ENCODE measurements at regions not wholly inside any gene's neighbourhood (a gene's known extent, or its start where the extent isn't known, plus 50 kb on each side); places are given as distances from the start of the nearest gene placed in this dataset.

DNA sequence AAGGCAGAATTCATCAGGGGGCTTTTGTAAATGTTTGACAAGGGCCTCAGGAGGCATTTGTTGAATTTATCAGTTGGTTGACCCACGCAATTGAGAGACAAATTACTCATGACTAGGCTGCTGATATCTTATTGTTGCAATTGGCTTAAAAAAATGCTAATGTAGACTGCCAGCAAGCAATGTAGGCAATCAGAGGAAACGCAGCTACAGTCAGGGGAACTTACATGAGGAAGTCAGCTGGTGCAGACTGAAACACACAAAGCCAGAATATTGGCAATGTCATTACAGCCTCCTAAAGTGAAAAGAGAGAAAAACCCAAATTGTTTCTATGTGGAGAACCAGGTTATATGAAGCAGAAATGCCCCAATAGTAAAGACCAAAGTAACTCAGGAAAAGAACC, 83.9 kb downstream of the EIF1AY start:
- CTCF ChIA-PET (ENCODE audit: partially characterized antibody) = no interaction called here
- no peak overlapping the region for H3K4me3 ChIP-seq (ENCODE audit: extremely low read depth in 1 of 4, insufficient read depth in 2 of 4, low read depth in 3 of 4, low read length in 4 of 4)
- H3K4me2 ChIP-seq (ENCODE audit: insufficient read depth in 1 of 2, low read depth in 2 of 2, low read length in 2 of 2) = no peak overlapping the region
- peaks cover 13 to 50% of the 10 kb centered on the region in 2 experiments; a peak in 3 of 4 replicates for H3K9me3 ChIP-seq (ENCODE audit: insufficient read depth in 2 of 2, low read depth in 1 of 2, low read length in 1 of 2)
- H4K5ac ChIP-seq (ENCODE audit: insufficient read length, low read depth, low read length) = no peak overlapping the region
- H3K23ac ChIP-seq (ENCODE audit: insufficient read length) = no peak overlapping the region
- POLR2A ChIA-PET (ENCODE audit: partially characterized antibody) = no interaction called here
- H3K36me3 ChIP-seq (ENCODE audit: control insufficient read depth in 2 of 4, insufficient read depth in 4 of 4, low read length in 3 of 4) = no peaks in the 10 kb centered on the region
- no peak overlapping the region for H3K18ac ChIP-seq (ENCODE audit: extremely low read depth, low read length)
- FAIRE-seq (no peak), DNase-seq (ENCODE audit: low read depth in 1 of 2, low spot score in 2 of 2) (no peak)
- no peak overlapping the region for H2AK5ac ChIP-seq (ENCODE audit: low read depth, low read length)
- TF ChIP-seq EZH2 (IDR thresholded peaks at IDR 0.05; ENCODE audit: low read depth, low read length, severe bottlenecking) = no peak
- no peak for TF ChIP-seq SAP30 (IDR thresholded peaks at IDR 0.05; ENCODE audit: insufficient read depth, insufficient replicate concordance, low read length)
- TF ChIP-seq, protein P1, sequence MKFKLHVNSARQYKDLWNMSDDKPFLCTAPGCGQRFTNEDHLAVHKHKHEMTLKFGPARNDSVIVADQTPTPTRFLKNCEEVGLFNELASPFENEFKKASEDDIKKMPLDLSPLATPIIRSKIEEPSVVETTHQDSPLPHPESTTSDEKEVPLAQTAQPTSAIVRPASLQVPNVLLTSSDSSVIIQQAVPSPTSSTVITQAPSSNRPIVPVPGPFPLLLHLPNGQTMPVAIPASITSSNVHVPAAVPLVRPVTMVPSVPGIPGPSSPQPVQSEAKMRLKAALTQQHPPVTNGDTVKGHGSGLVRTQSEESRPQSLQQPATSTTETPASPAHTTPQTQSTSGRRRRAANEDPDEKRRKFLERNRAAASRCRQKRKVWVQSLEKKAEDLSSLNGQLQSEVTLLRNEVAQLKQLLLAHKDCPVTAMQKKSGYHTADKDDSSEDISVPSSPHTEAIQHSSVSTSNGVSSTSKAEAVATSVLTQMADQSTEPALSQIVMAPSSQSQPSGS (IDR thresholded peaks at IDR 0.05; ENCODE audit: low read length) = no peak
- no peak for TF ChIP-seq CBX8 (IDR thresholded peaks at IDR 0.05; ENCODE audit: borderline replicate concordance, low read depth, low read length)
- TF ChIP-seq RNF2 (IDR thresholded peaks at IDR 0.05; ENCODE audit: borderline replicate concordance, low read depth, low read length, missing control alignments, poor library complexity, severe bottlenecking) = no peak
- no peak for TF ChIP-seq KDM1A (IDR thresholded peaks at IDR 0.05; ENCODE audit: borderline replicate concordance, low read length)
- TF ChIP-seq TBP (IDR thresholded peaks at IDR 0.05; ENCODE audit: low read depth, low read length) = no peak
- no peak for TF ChIP-seq KDM4A (IDR thresholded peaks at IDR 0.05; ENCODE audit: low read depth, low read length, severe bottlenecking)
- no peak for TF ChIP-seq NANOG (IDR thresholded peaks at IDR 0.05; ENCODE audit: insufficient read depth, low read depth, low read length, poor library complexity, severe bottlenecking)
- no peak for TF ChIP-seq BACH1 (IDR thresholded peaks at IDR 0.05; ENCODE audit: low read length)
- TF ChIP-seq NRF1 (IDR thresholded peaks at IDR 0.05; ENCODE audit: low read depth, low read length) = no peak
- H3K27ac ChIP-seq (ENCODE audit: low read depth, low read length) = no peak overlapping the region
- H2AFZ ChIP-seq (ENCODE audit: low read length) = no peak overlapping the region
- H2BK20ac ChIP-seq (ENCODE audit: low read length) = no peak overlapping the region
- H2BK5ac ChIP-seq (ENCODE audit: low read depth, low read length) = no peak overlapping the region
- no peaks in the 10 kb centered on the region for H3K79me1 ChIP-seq (ENCODE audit: low read depth, low read length)
- WGBS, 2 experiments (ENCODE audit: extremely low coverage in 1 of 2, insufficient coverage in 1 of 2, insufficient read length in 1 of 2, insufficient replicate concordance in 2 of 2, low coverage in 1 of 2, low lambda C conversion rate in 2 of 2, missing lambda C conversion rate in 1 of 2) = 26% methylated on average over 2 of the region's 2 CpGs; no CpG with 5 or more reads in 1 of the 2 experiments
- no peak overlapping the region for H2BK12ac ChIP-seq (ENCODE audit: low read depth, low read length)
- no peak overlapping the region for H3K4ac ChIP-seq (replicated peaks; ENCODE audit: insufficient read length, low read depth, low read length)
- no peak overlapping the region for H3K14ac ChIP-seq (ENCODE audit: insufficient read length)
- H4K8ac ChIP-seq (ENCODE audit: extremely low read depth, insufficient read depth, low read length) = no peak overlapping the region
- no peaks in the 10 kb centered on the region for H4K20me1 ChIP-seq (replicated peaks in 1 of 2; ENCODE audit: control insufficient read depth in 1 of 2, insufficient read depth in 2 of 2, low read length in 2 of 2)
- H3K79me2 ChIP-seq (ENCODE audit: control insufficient read depth in 1 of 2, insufficient read depth in 2 of 2, low read length in 2 of 2) = no peaks in the 10 kb centered on the region
- no peak overlapping the region for H4K91ac ChIP-seq (replicated peaks; ENCODE audit: insufficient read length, low read length)
- no peak overlapping the region for H2BK120ac ChIP-seq (replicated peaks; ENCODE audit: low read depth, low read length)
- no peak overlapping the region for H3K9ac ChIP-seq (replicated peaks in 1 of 4; ENCODE audit: extremely low read depth in 1 of 4, low read depth in 3 of 4, low read length in 3 of 4)
- H3K27me3 ChIP-seq (replicated peaks in 1 of 4; ENCODE audit: control insufficient read depth in 3 of 4, extremely low read depth in 1 of 4, insufficient read depth in 3 of 4, low read length in 3 of 4) = no peaks in the 10 kb centered on the region
- H3K56ac ChIP-seq (replicated peaks; ENCODE audit: insufficient read length, low read depth, low read length) = no peak overlapping the region
- H2BK15ac ChIP-seq (ENCODE audit: low read length) = no peak overlapping the region
- H3K4me1 ChIP-seq (replicated peaks in 1 of 4; ENCODE audit: control insufficient read depth in 3 of 4, insufficient read depth in 4 of 4, low read length in 3 of 4) = no peaks in the 10 kb centered on the region
- no peaks in the 10 kb centered on the region for H3K23me2 ChIP-seq (ENCODE audit: low read depth, low read length)
